KG1 (cell line): ENCODE measurements at regions not wholly inside any gene's neighbourhood (a gene's known extent, or its start where the extent isn't known, plus 50 kb on each side); places are given as distances from the start of the nearest gene placed in this dataset.
"Not testable (repeated sequence)": the region's sequence is repeated elsewhere in the genome, so short reads cannot be mapped to it uniquely, and the experiment has no call there.

Experiments used
- DNase-seq: peaks from one replicate; lab custom pipeline; 2025; lab: John Stamatoyannopoulos, UW

DNA sequence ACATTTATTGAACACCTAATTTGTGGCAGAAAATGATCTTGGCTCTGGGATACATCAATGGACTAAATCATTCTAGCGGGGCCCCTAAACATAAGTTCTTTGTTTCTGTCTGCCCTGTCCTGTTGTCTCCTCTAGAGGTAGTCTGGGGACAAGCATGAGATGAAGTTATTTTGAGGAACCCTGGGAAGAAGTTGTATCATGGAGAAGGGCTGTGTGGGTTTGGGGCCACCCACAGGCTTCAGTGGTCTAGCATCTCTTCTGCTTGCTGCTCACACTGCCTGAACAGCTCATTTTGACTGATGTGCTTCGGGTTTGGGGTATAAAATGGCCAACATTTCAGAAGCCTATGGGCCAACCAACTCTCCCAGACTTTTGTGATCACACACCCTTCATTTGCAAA is 50.3 kb upstream of the OSBPL11 start:
- no peak for DNase-seq

DNA sequence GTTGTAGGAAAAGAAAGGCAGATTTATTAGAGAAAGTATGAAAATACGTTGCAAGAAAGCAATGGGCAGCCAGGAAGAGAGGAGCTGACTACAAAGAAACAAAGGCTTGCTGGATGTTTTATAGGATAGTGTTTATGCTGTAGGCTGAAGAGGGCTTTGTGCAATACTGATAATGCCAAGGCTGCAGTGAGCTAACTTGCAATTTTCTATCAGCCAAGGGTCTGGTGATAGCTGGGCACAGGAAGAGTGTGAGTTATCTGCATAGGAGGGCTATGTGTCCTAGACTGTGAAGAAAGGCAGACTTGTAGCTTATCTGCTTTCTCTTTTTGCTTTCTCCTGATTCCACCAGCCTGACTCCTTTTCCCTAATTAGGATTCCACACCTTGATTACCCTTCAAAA is 51.3 kb upstream of the OSBPL11 start:
- no peak for DNase-seq

DNA sequence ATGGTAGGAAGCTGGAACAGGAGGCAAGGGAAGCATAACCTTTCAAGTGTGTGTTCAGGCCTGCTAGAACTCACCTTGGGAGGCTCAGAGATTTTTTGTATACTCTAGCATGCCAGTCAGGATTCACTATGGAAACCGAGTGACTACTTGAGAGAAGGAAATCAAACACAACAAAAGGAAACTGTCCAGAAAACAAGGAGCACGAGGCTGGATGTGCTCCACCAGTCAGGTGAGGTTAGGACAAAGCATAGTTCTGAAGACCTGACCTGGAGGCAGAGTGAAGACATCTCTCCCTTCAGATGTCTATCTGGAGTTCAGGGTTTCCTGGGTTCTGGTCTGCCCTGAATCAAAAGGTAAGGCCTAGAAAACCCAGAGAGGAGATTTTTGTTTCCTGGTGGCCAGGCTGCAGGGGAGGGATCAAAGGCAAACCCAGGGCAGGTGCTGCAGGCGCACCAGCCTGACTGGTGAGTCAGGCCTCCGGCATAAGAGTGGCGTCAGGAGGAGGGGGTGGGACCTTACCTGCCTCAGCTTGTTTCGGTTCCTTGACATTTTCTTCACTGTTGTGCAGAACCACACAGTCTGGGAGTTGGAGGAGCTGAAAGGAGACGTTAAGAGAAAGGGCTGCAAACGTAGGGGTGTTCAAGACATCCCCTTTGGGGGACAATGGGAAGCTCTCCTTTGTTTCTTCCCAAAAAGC is 52.2 kb upstream of the OSBPL11 start:
- DNase-seq: no peak

DNA sequence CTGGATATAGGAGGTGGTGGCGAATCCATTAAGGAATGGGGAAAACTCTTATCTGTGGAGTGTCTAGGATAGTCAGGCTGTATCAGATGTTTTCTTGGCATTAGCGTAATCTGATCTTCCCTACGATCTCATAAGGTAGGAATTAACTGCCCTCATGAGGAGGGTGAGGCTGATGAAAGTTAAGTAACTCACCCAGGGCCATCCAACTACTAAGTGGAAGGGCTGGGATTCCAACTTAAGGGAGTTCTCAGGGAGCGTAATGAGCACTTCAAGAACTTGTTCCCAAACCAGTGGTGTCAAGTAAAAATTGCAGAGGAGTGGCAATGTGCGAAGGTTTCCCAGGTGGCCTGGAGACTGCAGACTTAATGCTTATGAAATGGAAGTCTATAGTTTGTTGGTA is 55.9 kb upstream of the OSBPL11 start:
- DNase-seq: no peak

DNA sequence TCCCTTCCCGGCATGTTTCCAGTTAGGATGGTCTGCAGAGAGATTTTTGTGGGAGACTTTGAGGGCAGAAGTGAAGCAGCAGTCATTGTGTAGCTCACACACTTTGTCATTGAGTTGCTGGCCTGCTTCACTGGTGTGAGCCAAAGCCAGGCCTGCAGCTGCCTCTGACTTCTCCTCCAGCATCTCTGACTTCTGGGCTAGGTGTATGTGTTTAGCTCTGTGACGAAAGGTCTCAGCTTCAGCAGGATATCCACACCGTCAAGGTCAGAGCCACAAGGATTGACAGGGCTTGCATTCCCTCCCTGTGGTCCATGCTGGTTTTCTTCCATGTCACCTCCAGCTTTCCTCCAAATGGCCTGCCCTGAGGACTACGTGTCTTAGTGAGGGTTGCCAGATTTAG is 57.1 kb upstream of the OSBPL11 start:
- DNase-seq: no peak

DNA sequence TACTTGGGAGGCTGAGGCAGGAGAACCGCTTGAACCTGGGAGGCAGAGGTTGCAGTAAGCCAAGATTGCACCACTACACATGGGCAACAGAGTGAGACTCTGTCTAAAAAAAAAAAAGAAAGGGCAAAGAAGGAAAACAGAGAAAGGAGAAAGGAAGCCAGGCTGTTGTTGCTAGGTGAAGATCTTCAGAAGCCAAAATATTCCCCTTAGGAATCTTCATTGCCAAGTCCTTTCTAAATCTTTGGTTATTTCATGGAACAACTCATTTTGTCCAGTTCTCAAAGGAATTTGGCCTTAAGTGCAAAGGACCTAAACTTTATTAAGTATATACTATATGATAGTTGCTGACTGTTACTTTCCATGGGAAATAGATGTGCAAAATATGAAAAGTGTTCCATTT is 59.2 kb upstream of the OSBPL11 start:
- DNase-seq: no peak

DNA sequence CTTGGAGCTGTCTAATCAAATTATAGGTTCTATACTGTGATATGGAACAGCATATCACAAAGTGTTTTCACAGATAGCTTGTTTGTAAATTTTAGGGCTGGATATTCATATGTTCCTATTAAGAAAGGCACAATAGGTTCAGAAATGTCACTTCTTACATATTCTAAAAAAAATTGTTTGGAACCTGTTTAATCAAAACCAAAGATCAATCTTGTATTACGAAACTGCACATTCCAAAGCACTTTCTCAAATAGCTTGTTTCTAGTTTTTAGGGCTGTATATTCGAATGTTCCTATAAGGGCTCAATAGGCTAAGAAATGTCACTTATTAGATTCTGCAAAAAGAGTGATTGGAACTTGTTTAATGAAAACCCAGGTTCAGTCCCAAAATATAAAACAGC is 67.4 kb upstream of the OSBPL11 start:
- no peak for DNase-seq

DNA sequence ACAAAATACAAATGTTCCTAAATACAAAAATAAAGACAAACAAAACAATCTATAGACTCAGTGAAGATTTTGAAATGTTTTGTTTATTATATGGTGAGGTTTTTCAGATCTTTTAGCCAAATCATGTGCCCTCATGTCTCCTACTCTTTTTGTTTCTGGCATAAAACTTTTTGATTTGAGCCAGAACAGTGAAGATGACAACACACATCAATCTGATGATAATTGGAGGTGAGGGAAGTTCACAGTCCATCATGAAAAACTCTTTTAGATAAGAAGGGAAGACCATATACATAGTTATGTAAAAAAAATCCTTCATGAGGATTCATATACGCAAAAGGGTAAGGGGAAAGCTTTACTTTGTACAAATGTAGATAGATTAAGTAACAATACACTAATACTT is 75.1 kb upstream of the OSBPL11 start:
- DNase-seq: no peak

DNA sequence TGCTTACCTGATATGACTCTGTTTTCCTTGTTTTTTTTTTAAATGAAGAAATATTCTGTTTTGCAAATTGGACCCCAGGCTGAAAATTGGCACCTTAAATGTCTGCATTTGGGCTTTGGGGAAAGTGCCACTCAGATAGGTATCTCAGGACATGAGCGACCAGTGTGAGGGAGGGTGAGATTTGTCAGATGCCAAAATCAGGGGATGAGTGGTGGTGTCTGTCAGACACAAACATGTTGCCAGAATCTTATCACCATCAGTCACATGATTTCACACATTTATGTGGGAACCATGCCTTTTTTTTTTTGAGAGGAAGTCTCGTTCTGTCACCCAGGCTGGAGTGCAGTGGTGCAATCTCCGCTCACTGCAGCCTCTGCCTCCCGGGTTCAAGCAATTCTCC is 75.6 kb upstream of the OSBPL11 start:
- no peak for DNase-seq

DNA sequence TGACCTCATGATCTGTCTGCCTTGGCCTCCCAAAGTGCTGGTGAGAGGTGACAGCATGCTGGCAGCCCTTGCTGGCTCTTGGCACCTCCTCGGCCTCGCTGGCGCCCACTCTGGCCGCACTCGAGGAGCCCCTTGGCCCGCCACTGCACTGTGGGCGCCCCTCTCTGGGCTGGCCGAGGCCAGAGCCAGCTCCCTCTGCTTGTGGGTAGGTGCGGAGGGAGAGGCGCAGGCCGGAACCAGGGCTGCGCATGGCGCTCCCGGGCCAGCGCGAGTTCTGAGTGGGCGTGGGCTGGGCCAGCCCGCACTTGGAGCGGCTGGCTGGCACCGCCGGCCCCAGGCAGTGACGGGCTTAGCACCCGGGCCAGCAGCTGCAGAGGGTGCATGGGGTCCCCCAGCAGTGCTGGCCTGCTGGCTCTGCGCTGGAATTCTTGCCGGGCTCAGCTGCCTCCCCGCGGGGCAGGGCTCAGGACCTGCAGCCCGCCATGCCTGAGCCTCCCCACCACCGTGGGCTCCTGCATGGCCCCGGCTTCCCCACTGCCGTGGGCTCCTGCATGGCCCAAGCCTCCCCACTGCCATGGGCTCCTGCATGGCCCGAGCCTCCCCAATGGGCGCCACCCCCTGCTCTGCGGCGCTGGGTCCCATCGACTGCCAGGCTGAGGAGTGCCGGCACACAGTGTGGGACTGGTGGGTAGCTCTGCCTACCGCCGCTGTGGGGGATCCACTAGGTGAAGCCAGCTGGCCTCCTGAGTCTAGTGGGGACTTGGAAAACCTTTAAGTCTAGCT is 76.4 kb upstream of the OSBPL11 start:
- DNase-seq: no peak

DNA sequence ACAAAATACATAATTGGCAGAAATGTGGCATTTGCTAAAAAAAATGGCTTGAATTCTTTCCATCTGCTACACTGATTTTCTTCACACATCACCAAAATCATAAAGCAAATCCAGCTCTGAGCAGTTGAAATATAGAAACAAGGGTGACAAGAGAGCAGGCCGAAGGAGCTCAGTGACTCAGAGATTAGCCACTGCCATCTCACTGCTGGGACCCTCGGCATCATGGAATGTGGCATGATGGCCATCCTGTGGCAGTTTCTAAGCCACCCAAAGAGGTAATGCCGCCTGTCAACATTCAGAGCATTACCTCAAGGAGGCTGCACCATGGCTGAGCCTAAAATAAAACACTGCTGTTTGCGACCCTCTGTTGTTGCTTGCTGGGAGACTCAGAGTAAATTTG is 80.5 kb upstream of the OSBPL11 start:
- no peak for DNase-seq

DNA sequence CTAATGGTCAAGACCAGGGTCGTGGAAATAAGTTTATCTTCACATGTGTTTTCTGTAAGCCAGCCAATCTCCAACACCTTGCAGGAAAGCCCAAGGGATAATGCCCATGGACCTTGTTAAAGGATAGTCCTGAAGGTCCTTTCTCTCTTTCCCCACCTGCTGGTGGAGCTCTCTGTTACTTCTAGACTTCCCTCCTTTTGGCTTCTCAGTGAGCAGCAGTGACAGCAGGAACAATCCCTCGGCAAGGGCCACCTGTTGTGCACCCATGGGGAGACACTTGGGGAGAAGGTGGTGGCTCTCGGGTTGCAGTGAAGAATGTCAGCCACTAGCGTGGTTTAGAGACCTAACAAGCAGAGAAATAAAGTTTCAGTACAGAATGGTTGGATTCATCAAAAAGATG is 84.0 kb upstream of the OSBPL11 start:
- DNase-seq: no peak

DNA sequence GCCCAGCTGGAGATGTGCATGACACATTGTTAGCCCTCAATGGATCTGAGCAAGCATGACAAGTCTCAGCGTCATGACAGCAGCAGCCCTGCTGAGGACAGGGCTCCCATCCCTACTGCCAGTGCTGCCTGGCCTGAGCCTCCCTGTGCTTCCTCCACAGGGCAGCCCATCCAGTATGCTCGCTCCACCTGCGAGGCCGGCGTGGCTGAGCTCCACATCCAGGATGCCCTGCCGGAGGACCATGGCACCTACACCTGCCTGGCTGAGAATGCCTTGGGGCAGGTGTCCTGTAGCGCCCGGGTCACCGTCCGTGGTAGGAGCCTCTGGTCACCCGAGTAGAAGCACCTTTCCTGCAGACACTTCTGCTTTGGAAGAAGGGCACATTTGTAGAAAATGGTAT is 85.8 kb upstream of the OSBPL11 start:
- no peak for DNase-seq

DNA sequence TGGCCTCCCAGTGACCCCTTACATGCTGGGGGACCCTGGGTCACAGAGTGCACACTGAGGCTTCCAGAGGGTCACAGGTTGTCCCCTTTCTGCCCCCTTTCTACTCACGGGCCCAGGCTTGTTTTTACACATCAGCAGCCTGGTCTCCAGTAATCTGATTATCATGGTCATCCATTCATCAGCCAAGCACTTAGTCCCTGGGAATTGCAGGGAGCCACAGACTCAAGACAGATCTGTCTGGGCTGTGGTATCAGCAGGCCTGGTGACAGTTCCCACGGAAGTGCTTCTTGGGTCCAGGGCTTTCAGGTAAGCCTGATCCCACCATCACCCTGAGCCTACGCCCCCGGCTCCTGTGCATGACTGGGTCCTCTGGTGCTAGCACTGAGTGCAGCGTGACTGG is 86.6 kb upstream of the OSBPL11 start:
- DNase-seq: not testable (repeated sequence)

DNA sequence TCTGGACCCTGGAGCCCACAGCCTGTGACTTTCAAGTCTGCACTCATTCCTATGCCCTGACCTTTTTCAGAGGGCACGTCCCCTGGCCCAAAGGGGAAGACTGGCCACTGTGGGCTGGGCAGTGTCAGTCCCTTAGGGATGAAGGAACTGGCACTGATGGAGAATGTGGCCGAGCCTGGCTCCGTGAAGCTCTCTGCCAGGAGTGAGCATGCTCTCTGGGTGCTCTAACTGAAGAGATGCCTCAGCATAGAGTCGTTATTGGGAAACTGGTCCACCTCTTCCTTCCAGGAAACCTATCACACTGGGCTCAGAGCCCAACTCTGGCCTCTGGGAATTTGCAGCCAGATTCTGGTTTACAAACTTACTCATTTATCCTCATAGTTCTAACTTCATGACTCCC is 87.3 kb upstream of the OSBPL11 start:
- DNase-seq: not testable (repeated sequence)

DNA sequence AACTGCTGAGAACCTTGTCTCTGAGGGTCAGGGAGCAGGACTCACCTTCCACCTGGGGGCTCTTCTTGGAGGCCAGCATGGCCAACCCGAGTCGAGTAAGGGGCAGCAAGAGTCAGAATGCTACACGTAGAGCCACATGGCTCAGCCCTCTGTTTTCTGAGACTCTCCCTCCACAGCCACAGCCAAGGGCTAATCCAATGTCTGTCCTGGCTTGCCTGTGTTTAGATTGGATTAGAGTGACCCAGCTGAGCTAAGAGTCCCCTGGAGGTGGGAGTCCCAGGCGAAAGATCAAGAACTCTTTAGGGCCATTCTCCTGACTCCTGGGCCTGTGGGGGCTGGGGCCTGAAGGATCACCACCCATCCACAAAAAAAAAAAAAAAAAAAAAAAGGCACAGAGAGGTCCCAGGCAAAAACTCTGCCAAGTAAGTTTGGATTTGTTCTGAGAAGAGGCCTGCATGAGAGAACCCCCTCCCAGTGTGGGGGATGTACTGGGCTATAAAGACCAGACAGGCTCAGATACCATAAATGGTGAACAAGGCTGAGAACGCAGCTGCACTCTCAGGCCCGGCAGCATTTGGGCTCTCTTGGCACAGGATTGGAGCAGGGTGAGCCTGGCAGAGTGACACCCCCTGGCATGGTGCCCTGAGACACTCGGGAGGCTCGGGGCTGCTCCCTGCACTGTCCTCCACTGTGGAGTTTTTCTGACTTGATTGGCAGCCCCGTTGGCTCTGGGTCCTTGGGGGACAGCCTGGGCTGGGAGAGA is 88.0 kb upstream of the OSBPL11 start:
- DNase-seq: no peak

DNA sequence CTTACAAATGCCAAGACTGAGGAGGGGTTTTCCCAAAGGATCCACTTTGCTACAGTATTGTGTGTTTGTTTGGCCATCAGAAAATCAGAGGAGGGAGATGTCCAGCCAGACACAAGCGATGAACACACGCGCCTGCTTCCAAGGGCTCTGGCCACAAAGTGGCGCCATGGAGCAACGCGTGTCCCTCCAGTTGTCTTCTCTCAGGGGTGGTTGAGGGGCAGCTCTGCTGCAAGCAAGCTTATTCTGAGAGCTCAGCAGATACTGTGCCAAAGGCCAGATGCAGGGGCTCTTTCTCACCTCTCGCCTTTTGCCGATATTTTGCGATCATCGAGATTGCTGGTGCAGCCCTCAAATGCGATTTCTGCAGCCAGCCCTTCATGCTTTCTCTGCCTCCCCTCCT is 88.9 kb upstream of the OSBPL11 start:
- no peak for DNase-seq

DNA sequence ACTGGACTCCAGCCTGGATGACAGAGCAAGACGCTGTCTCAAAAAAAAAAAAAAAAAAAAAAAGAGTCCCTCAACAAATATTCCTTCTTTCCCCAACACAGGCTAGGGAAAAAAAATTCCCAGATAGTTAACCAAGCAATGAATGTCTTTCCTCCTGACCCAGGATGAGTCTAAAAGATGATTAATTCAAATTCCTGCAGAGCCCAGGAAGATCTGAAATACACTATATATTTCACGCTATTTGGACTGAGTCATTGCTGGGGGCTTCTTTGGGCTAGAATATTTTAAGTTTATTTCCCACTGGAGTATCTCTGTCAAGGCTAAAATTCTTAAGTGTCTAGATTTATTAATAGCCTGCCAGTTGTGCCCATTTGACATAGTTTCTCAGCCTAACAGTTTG is 90.4 kb upstream of the OSBPL11 start:
- DNase-seq: not testable (repeated sequence)

DNA sequence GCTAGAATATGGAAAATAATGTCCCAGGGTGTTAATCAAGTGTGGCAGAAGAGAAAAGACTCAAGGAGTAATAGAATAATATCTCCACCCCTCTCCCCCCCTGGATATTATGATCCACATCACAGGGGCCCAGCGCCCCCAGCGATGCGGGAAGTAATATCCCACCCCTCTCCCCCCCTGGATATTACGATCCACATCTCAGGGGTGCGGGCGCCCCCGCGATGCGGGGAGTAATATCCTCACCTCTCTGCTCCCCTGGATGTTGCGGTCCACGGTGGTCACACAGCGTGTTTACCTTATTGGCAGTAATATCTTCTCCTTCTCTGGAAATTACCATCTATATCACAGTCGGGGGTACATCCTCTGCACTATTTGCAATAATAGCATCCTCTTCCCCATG is 97.1 kb upstream of the OSBPL11 start:
- no peak for DNase-seq

DNA sequence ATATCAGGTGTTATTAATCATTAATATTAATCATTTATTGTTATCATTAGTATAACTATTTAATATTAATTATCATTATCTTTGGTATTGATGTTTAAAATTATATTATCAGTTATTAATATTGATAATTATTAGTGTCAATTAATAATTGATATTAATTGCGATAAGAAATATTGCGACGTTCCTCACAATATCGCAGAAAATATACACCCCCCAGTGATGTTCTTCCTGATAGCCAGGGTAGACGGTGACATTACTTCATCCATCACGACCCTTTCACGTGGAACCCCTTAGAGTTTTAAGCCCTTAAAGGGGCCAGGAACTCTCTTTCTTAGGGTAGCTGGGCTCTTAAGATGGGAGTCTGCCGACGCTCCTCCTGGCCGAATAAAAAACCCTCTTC is 98.6 kb upstream of the OSBPL11 start:
- no peak for DNase-seq

DNA sequence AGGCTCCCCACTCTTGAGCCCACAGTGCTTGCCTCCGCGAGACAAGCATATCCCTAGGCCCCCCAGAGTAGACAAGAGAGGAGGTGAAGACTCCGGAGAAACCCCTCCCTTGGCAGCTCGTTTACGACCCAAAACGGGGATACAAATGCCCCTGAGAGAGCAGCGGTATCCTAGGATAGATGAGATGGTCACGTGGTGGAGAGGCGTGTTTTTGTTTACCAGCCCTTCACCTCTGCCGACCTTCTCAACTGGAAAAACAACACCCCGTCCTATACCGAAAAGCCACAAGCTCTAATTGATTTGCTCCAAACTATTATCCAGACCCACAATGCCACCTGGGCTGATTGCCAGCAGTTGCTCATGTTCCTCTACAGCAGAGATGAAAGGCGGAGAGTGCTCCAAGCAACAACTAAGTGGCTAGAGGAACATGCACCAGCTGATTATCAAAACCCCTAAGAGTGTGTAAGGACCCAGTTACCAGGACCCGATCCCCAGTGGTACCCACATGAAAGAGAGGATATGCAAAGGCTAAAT is 99.5 kb upstream of the OSBPL11 start:
- no peak for DNase-seq

DNA sequence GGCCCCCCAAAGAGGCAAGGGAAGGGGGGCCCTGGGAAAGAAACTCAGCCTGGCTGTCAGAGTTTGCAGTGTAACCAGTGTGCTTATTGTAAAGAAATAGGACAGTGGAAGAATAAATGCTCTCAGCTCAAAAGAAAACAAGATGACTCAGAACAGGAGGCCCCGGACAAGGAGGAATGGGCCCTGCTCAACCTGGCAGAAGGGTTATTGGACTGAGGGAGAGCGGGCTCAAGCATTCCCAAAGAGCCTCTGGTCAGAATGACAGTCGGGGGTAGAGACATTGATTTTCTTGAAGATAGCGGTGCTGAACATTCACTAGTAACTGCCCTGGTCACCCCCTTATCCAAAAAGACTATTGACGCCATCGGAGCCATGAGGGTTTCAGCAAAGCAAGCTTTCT is 100.4 kb upstream of the OSBPL11 start:
- DNase-seq: no peak

DNA sequence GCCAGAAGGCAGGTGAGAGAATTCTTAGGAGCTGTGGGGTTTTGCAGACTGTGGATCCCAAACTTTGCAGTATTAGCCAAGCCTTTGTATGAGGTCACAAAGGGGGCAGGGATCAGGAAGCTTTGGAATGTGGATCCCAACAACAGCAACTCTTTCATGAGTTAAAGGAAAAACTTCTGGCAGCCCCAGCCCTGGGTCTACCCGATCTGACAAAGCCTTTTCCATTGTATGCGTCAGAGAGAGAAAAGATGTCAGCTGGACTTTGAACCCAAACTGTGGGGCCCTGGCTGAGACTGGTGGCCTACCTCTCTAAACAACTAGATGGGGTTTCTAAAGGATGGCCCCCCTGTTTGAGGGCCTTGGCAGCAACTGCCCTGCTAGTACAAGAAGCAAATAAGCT is 101.8 kb upstream of the OSBPL11 start:
- DNase-seq: not testable (repeated sequence)
